HUES48 (cell line): ENCODE measurements at regions not wholly inside any gene's neighbourhood (a gene's known extent, or its start where the extent isn't known, plus 50 kb on each side); places are given as distances from the start of the nearest gene placed in this dataset.

Source experiments
- H3K27ac ChIP-seq: one replicate; pipeline ENCODE4 v1.7.0; 2013; ENCODE audit warnings: low read depth, low read length, inconsistent platforms
- H3K27me3 ChIP-seq: 2 replicates; pipeline ENCODE4 v1.6.1; 2013; ENCODE audit warnings: mild to moderate bottlenecking, low read length; ENCODE audit not compliant: control insufficient read depth, insufficient read depth
- H3K36me3 ChIP-seq: 2 replicates; pipeline ENCODE4 v1.6.1; 2013; ENCODE audit warnings: low read length; ENCODE audit not compliant: control insufficient read depth, insufficient read depth
- H3K4me1 ChIP-seq: 2 replicates; pipeline ENCODE4 v1.6.1; 2013; ENCODE audit warnings: mild to moderate bottlenecking, low read length; ENCODE audit not compliant: control insufficient read depth, insufficient read depth
- H3K4me3 ChIP-seq: 2 replicates; pipeline ENCODE4 v1.5.1; 2013; ENCODE audit warnings: mild to moderate bottlenecking, low read depth, low read length
- H3K9ac ChIP-seq: 2 replicates; pipeline ENCODE4 v1.6.1; 2013; ENCODE audit warnings: mild to moderate bottlenecking, low read depth, low read length, moderate library complexity
- H3K9me3 ChIP-seq: 2 replicates; pipeline ENCODE4 v1.6.1; 2013; ENCODE audit warnings: low read length; ENCODE audit not compliant: control insufficient read depth, insufficient read depth

DNA sequence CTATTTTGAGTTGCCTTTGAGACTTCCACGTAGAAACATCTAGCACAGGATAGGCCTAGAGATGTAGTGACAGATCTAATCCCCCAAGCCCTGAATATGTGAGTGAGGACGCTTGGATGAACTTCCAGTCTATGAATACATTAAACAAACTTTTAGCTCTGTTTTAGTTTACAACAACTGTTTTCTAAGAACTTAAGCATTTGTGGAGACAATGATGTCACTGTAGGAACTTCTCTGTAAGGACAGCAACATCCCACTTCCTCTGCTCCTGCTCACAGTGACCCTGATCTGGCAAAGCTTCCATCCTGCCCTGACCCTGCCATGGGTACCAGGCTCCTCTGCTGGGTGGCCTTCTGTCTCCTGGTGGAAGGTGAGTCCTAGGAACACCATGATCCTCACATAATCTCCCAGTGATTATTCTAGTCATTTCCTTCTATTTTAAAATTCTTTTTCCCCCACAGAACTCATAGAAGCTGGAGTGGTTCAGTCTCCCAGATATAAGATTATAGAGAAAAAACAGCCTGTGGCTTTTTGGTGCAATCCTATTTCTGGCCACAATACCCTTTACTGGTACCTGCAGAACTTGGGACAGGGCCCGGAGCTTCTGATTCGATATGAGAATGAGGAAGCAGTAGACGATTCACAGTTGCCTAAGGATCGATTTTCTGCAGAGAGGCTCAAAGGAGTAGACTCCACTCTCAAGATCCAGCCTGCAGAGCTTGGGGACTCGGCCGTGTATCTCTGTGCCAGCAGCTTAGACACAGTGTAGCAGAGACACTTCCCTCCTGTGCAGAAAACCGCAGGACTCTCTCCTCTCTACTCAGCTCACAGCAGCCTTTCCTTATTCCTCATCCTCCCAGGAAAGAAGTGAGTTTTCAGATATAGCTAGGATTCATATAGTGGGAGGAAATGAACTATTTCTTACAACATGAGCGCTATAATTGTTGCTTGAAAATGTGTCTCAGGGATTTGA is 194.4 kb upstream of the PRSS1 start:
- H3K27ac ChIP-seq: no peak overlapping the region
- no peaks in the 10 kb centered on the region for H3K9me3 ChIP-seq
- H3K4me1 ChIP-seq: peaks cover 4% of the 10 kb centered on the region; the same call in 1 of the 2 replicates
- H3K4me3 ChIP-seq: no peak overlapping the region
- H3K27me3 ChIP-seq: no peaks in the 10 kb centered on the region
- H3K9ac ChIP-seq: no peak overlapping the region
- H3K36me3 ChIP-seq: no peaks in the 10 kb centered on the region

DNA sequence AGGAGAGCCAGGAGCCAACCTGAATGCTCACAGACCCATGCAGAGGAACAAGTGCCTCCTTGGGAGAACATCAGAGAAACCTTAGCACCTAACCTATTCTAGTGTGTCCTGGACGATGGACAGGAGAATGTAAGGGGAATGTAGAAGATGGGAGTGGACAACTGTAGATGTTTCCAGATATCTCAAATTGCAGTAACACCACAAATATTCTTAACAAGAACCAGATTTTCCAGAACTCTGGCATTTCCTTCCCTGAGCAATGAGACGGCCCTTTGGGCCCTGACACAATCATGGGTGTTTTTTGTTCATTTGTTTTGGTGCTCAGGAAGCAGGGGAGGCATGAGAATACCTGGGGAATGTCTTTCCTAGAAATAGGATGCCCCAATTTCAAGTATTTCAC is 196.1 kb upstream of the PRSS1 start:
- Histone ChIP-seq H3K4me3 (no peak overlapping the region), H3K27ac (no peak overlapping the region), H3K9ac (no peak overlapping the region), H3K36me3 (no peaks in the 10 kb centered on the region), H3K9me3 (no peaks in the 10 kb centered on the region), H3K27me3 (no peaks in the 10 kb centered on the region), H3K4me1 (peaks cover 4% of the 10 kb centered on the region; the same call in 1 of the 2 replicates)

DNA sequence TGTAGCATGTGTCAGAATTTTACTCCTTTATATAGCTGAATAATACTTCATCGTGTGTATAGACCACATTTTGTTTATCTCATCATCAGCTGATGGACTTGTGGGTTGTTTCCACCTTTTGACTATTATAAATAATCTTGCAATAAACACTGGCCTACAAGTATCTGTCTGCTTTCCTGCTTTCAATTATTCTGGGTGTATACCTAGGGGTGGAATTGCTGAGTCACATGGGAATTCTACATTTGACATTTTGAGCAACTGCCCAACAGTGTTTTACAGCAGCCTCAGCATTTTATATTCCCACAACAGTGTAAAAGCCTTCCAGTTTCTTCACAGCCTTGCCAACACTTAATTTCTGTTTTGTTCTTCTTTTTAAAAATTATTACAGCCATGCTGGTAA is 200.3 kb upstream of the PRSS1 start:
- H3K4me3 ChIP-seq: no peak overlapping the region
- H3K36me3 ChIP-seq: no peaks in the 10 kb centered on the region
- H3K9ac ChIP-seq: no peak overlapping the region
- no peaks in the 10 kb centered on the region for H3K9me3 ChIP-seq
- H3K4me1 ChIP-seq: no peaks in the 10 kb centered on the region
- no peaks in the 10 kb centered on the region for H3K27me3 ChIP-seq
- H3K27ac ChIP-seq: no peak overlapping the region

DNA sequence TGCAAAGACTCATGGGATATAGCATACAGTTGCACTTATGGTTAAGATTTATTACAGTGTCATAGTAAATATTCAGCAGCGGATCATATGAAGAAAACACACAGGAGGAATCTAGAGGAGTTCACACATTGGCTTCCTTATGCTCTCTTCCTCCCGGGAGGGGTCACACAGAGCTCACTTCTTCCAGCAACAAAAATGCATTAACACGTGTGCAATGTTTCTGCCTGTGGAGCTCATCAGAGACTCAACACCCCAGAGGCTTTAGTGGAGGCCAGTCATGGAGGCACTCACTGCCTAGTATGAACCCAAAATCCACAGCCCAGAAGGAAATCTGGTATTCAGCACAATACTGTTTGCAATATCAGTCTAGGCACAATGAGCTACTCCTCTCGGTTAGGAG is 202.8 kb upstream of the PRSS1 start:
- Histone ChIP-seq H3K4me3 (no peak overlapping the region), H3K4me1 (no peaks in the 10 kb centered on the region), H3K9ac (no peak overlapping the region), H3K36me3 (no peaks in the 10 kb centered on the region), H3K9me3 (no peaks in the 10 kb centered on the region), H3K27me3 (no peaks in the 10 kb centered on the region), H3K27ac (no peak overlapping the region)

- Histone ChIP-seq H3K4me3 (no peak overlapping the region), H3K27ac (no peak overlapping the region), H3K27me3 (no peaks in the 10 kb centered on the region), H3K9me3 (no peaks in the 10 kb centered on the region), H3K4me1 (no peaks in the 10 kb centered on the region), H3K9ac (no peak overlapping the region), H3K36me3 (no peaks in the 10 kb centered on the region)
These were observed 206.3 kb upstream of the PRSS1 start for GRCh38 chr7:142542942-142543341.

- no peaks in the 10 kb centered on the region for H3K27me3 ChIP-seq
- no peak overlapping the region for H3K4me3 ChIP-seq
- H3K27ac ChIP-seq: no peak overlapping the region
These were observed 207.2 kb upstream of the PRSS1 start for GRCh38 chr7:142542105-142542504.

GRCh38 chr7:142540371-142540770 is 208.9 kb upstream of the PRSS1 start:
- Histone ChIP-seq H3K9me3 (no peaks in the 10 kb centered on the region), H3K27me3 (no peaks in the 10 kb centered on the region), H3K9ac (no peak overlapping the region), H3K36me3 (no peaks in the 10 kb centered on the region), H3K27ac (no peak overlapping the region), H3K4me3 (no peak overlapping the region), H3K4me1 (no peaks in the 10 kb centered on the region)

More at GRCh38 chr7:142542105-142542504, 207.2 kb upstream of the PRSS1 start:
- no peaks in the 10 kb centered on the region for H3K4me1 ChIP-seq
- no peaks in the 10 kb centered on the region for H3K9me3 ChIP-seq
- H3K9ac ChIP-seq: no peak overlapping the region
- H3K36me3 ChIP-seq: no peaks in the 10 kb centered on the region

DNA sequence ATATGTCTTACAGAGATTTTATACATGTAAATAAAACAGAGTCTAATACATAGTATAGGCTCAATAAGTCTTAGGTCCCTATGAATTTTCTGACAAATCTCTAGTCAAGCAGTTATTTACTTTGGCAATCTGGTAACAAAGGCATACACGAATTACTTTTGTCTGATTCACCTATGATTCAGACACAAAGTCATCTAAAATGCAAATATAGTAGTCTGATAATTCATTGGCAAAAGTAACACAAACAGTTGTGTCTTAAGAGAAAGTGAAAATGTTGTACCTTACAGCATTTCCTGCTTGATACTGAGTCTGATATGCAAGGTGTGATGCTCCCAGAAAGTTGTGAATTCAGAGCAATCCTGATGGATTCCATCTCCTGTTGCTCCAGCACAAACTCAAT is 209.4 kb upstream of the PRSS1 start:
- Histone ChIP-seq H3K27me3 (no peaks in the 10 kb centered on the region), H3K36me3 (no peaks in the 10 kb centered on the region)

DNA sequence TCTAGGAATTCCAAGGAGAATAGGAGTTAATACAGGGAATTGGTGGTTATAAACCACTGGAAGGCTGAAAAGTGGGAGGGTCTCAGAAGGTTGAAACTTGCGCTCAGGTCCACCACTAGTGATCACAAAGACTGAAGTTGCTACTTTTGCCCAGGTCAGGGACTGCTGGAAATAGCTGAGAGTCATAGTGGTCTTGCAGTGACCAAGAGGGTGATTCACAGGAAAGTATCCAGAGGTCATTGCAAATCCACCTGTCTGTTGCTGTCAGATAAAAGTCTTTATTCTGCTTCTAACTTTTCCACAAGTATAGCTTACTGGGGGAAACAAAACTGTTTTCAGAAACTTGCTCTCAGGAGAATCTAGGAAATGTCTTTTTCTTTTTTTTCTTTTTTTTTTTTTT is 211.5 kb upstream of the PRSS1 start:
- Histone ChIP-seq H3K9ac (no peak overlapping the region), H3K36me3 (no peaks in the 10 kb centered on the region), H3K27ac (no peak overlapping the region), H3K27me3 (no peaks in the 10 kb centered on the region), H3K9me3 (no peaks in the 10 kb centered on the region), H3K4me1 (no peaks in the 10 kb centered on the region), H3K4me3 (no peak overlapping the region)

More for the DNA sequence above, 209.4 kb upstream of the PRSS1 start:
- H3K4me3 ChIP-seq: no peak overlapping the region
- H3K4me1 ChIP-seq: no peaks in the 10 kb centered on the region
- no peak overlapping the region for H3K27ac ChIP-seq
- no peak overlapping the region for H3K9ac ChIP-seq
- H3K9me3 ChIP-seq: no peaks in the 10 kb centered on the region

DNA sequence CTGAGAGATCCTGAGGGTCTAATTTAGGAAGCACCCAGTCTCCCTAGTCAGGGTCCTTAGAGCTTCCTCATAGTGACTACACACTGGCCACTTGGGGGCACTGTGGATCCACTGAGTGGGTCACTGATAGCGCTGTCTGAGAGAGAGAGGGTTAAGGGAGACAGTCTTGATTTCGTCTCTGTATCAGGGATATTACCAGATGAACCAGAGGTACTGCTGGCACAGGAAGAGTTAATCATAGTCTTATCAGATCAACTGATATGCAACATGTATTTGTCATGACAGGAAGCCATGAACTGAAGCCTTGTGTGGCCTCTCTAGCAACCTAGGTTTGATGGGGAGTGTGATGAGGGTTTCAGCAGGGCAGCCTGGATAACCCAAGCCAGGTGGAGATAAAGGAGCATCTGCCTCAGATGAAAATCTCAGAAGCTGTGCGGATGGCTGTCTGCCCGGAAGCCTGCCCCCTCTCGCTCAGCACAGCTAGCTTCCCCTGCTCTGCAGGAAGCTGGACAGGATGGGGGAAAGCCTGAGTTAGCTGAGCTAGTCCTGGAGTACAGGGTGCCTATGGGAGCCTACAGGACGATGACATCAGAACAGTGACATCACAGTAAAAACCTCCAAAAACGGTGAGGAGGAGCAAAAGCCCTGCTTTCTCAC is 214.0 kb upstream of the PRSS1 start:
- Histone ChIP-seq H3K9ac (no peak overlapping the region), H3K4me1 (no peaks in the 10 kb centered on the region), H3K4me3 (no peak overlapping the region), H3K27me3 (no peaks in the 10 kb centered on the region), H3K36me3 (no peaks in the 10 kb centered on the region), H3K9me3 (no peaks in the 10 kb centered on the region), H3K27ac (no peak overlapping the region)

DNA sequence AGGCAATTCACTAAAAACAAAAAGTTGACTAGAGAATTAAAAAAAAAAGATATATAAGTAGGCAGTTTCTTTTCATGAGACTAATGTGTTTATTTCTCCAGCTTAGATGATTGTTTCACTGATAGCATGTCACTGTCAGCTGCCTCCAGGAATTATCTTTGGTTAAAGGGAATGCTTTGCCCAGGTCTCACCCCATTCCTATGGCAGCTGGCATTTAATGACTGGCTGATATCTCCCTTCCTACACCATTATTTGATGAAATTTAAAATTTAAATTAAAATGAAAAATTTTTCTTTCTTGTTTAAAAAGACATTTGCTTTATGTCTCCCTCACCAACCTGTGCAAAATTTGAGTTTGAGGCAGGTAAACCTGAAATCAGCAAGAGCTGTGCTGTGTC is 214.5 kb upstream of the PRSS1 start:
- Histone ChIP-seq H3K9me3 (no peaks in the 10 kb centered on the region), H3K36me3 (no peaks in the 10 kb centered on the region), H3K27me3 (no peaks in the 10 kb centered on the region), H3K27ac (no peak overlapping the region), H3K9ac (no peak overlapping the region), H3K4me3 (no peak overlapping the region), H3K4me1 (no peaks in the 10 kb centered on the region)
